HG02852 (cell line): ENCODE measurements at regions not wholly inside any gene's neighbourhood (a gene's known extent, or its start where the extent isn't known, plus 50 kb on each side); places are given as distances from the start of the nearest gene placed in this dataset.

Source experiments
- ATAC-seq: cut with Tn5 transposase; IDR thresholded peaks from one replicate; pipeline ENCODE4 v1.9.1; 2021; ENCODE audit warnings: mild to moderate bottlenecking, moderate library complexity; ENCODE audit not compliant: unreplicated experiment

DNA sequence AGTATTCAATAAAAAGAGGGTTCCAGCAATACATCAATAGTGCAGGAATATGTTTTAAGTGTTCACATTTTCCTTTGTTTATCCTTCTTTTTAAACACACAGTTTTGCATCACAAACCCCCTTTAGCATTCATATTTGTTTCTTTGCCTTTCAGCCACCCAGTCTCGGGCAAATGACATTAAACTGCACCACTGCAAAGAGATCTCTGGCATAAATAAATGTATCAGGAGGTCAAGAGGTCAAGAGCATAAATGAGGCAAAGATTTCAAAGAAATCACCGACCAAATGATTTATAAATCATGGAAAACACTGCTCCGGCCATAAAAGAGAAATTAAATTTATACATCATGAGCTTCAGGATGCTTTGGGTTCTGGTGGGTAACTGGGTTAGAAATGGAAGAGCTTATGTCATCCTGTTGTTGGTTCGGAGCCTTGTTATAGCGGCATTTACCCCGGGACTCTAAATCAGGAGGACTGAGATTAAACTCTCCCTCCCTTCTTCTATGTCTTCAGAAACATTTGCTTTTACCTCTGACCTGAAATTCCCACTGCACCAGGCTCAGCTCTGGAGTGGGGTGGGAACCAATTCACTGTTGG is 449.6 kb upstream of the CLINT1 start:
- ATAC-seq, result no peak

DNA sequence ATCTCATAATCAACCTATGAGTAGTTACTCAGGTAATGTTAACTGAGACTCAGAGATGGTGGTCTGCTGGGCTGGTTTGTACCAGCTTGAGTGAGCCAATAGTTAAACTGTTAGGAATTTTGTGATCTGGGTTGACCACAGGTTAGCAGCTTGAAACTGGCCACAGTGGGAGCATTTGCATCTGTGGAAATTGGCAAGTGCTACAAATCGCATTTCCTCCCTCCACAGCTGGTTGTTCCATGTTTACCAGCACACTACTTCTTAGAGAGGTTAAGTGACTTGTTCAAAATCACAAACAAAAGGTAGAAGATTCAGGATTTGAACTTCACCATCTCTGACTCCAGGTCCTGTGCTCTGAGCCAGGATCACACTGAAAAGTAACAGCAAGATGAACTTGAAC is 446.9 kb upstream of the CLINT1 start:
- no peak for ATAC-seq

DNA sequence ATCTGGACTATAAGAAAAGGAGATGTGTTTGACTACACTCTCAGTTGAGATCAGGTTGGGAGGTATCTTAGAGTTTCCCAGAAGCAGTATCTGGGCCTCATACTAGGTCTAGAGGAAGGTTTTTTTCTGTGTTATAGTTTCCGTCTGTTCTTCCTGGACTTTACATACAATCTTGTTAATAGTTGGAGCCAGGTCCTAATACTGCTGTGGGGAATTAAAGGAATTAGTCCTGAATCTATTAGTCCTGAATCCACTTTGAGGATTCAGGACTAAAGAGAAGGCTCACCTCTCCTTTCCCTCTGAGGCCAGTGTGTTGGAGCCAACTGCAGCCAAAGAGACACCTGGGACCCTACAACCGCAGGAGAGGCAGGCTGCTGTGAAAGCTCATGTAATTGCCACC is 445.7 kb upstream of the CLINT1 start:
- ATAC-seq, result no peak

DNA sequence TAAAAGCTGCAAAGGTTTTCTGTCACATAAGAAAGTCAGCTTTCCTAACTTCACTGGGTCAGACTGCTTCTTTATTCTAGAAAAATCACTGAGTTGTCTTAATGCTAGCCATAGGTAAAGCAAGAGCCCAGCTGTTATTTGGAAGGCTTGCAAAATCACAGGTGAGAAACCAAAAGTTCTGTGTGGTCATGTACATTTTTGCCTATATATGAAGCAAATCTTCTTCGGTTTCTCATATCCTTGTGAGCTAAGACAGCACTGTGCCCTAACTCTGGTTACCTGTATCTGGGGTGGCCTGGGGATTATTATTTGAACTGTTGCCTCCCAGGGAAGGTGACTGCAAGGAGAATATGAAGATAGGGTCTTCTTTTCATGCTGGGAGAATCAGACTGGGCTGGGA is 444.9 kb upstream of the CLINT1 start:
- no peak for ATAC-seq

DNA sequence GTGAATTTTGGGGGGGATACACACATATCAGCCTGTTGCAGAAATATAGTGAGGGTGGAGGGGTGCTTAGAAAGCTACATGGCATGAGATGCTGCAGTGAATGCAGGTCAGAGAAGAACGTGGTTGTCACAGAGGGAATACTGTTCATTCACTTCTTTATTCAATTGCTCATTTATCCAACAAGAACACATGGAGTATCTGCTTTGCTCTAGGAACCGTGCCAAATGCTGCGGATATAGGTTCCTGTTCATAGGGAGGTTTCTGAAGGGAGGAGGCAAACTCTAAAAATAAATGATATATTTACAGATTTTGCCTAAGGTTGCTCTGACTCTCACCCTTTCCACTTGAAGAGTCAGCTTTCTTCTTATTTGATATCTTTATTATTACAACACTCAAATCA is 444.3 kb upstream of the CLINT1 start:
- no peak for ATAC-seq

DNA sequence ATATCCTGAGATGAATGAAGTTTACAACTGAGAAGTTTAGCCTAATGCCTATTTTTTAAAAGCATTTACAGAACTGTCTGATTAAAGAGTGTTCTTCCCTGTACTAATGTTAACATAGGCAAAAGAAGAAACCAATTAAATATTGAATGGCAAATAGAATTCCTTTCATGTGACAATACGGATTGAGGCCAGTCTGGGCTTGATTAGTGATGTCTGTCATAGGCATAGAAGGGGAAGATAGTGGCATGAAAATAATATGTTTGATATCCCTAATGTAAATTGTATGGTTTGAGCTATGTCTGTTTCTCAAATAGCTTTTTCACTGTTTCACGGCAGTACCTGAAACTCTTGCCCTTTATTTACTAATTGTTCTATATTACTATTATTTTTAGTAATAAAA is 443.1 kb upstream of the CLINT1 start:
- no peak for ATAC-seq

DNA sequence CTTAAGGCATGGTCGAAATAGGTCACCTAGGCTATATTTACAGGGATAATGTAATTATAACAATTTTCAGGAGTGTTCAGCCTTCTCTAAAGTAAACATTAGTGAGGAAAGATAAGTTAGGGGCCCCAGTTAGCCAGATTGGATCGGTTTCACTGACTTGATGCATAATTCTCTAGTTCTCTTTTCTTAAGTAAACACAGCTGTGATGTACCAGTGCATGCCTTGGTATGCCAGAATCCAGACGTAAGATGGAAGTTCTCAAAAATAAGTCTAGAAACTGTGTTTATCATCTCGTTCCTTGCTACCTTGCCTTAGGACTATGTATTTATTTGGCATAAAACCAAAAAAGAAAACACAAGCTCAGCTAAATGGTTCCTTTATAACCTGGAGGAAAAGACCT is 442.2 kb upstream of the CLINT1 start:
- no peak for ATAC-seq

DNA sequence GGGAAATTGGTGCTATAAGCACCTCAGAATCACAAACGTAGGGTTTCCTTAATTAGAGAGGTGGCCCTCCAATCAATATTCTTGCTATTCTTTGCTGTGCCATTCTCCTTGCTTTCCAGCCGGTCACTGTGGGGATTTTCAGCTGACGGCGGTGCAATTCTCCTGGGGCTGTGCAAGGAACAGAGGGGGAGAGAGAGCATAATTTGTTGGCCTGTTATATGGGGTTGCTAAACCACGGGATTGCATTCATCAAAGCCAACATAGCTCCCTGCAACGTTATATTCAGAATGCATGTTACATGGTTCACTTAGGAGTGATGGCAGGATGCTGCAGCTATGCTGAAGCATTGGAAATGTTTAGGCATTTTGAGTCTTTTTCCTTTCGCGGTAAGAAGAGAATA is 441.3 kb upstream of the CLINT1 start:
- no peak for ATAC-seq

DNA sequence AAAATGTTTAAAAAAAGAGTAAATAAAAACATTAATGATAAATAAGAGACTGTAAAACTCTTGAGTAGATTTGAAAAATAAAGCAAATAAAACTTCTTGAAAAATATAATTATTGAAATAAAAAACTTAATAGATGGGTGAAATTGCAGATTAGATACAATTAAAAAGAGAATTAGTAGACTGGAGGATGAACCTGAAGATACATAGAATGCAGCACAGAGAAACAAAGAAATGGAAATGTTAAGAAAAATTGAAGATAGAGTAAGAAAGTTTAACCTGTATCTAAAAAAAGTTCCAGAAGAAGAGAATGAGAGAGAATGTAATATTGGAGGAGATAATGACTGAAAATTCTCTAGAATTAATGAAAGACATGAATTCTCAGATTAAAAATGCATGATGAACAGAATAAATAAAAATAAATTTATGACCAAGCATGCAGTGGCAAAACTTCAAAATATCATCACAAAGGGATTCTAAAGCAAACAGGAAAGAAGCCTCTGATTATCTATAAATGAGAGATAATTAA is 438.1 kb upstream of the CLINT1 start:
- ATAC-seq, result no peak

DNA sequence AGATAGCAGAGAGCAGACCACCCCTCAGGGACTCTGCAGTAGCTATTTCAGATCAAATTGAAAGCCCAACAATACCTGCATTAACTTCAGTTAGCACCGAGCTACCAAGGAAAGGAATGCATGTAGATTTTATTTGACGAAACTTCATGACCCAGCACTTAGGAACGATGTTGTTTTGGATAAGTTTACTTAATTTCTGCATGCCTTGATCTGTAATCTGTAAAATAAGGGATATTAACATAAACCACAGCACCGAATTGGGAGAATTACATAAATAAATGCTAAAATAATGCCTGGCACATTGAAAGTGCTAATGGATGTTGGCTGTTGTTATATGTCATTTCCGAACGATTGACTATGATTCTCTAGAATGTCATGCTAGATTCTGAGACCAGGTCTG is 435.8 kb upstream of the CLINT1 start:
- ATAC-seq, result no peak

DNA sequence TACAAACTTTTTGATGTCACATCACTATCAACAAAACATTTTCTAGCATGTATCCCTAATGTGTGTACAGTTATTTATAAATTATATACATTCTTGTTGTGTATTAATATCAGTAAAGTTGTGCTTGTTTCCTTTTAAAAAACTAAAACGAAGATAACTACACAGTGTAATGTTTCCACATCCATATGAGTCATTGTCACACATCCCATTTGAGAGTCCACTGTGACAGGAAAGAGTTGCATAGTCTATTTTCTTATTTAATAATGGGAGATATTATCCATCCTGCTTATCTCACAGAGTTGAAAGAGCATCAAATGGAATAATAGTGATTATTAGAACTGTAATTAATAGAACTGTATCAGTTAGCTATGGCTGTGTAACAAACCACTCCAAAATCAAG is 434.0 kb upstream of the CLINT1 start:
- no peak for ATAC-seq

DNA sequence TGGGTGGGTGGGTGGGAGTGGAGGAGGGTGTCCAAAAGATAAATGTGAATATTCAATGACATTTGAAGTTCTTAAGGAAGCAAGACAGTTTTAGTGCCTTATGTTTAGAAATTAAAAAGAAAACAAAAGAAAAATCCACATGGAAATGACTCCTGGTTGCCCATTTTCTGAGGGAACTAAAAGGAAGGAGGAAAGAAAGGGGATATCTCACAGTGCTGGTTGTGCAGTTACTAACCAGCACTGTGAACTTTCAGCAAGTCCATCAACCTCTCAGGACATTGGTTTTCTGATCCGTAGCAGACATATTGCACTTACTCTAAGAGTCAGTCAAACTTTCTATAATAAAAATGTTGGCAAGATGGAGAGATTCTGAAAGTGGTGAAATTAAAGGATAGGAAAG is 431.0 kb upstream of the CLINT1 start:
- no peak for ATAC-seq

DNA sequence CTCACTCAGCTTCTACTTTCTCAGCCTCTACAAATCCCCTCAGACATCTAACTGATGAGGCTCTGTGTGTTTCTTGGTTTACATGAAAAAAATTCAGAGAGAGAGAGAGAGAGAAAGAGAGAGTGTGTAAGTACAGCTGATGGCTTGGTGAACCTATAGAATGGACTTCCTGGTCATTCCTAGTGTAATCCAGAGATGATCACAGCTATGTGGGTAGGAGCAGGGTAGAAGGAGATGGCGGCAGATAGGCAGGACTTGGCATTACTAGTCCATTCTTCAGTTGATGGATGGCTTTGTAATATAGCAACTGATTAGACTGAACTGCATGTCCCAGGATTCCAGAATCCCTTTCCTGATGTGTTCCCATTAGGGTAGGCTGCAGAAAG is 429.3 kb upstream of the CLINT1 start:
- ATAC-seq, result no peak

DNA sequence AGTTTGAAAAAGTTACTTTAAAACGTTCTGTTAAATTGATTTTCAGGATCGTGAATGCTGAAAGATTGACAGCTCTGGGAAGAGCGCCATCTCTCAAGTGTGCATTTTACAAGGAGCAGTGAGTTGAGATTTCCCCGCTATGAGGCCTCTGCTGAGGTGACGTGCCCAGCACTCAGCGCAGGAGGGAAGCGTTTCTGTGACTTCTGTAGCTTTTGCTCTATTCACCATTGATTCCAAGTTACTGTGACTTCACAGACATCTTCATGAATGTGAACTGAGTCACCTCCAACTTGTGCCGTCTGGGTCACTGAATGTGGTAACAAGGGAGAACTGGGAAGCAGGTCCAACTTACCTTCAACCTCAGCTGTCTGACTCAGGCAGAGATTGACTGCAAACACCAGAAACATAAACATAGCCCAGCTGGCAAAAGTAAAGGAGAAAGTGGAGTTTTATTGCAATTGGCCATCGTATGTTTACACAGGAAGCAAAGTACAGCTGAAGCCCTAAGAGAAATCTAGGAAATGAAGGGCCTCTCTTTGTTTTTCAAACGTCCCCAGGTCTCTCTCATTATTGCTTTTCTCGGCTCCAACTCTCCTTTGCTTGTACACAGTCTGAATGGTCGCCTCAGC is 428.8 kb upstream of the CLINT1 start:
- no peak for ATAC-seq

DNA sequence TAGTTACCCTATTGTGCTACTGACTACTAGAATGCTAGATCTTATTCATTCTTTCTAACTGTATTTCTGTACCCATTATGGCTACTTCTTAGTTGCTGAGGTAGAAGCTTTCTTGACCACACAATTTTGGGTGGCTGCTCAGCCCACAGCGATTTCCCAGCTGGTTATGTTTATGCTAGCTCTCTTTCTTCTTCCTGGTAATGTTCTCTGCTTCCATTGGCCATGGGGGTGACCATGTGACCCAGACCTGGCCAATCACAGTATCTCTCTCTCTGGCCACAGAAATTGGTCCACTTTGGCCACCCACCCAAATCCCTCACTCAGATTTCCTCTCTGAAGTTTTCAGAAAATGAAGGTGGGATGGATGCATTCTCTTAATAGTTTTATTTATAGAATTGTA is 427.9 kb upstream of the CLINT1 start:
- ATAC-seq, result no peak

DNA sequence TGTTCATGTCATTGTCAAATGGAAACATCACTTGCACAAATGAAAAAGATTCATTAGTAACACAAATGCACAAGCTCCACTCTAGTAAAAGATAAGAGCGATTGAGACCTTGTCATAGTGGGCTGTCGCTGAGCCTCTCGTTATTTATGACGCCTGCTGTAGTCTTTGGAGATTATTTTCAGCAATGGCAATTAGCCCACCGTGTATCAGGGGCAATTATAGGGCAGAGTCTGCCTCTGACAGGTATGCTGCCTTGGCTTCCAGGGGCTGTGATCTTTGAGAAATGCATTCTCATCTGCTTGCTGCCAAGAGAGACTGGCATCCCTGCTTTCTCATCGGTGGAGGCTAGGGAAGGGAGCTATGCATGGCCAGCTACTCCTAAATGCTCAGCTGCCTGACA is 426.8 kb upstream of the CLINT1 start:
- no peak for ATAC-seq

DNA sequence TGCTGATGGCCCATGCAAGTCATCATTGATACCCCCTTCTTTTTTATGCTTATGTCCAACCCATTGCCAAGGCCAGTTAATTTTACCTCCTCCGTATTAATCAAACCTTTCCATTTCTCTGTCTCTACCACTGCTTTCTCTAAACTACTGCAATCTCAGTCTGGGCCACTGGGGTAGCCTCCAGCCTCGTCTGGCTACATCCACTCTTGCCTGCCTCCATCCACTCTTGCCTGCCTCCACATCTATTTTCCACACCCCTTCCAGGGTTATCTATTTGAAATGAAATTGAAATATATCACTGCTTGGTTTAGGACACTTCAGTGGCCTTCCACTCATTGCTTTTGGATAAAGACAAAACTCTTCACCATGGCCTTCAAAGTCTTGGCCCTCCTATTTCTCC is 425.3 kb upstream of the CLINT1 start:
- no peak for ATAC-seq

DNA sequence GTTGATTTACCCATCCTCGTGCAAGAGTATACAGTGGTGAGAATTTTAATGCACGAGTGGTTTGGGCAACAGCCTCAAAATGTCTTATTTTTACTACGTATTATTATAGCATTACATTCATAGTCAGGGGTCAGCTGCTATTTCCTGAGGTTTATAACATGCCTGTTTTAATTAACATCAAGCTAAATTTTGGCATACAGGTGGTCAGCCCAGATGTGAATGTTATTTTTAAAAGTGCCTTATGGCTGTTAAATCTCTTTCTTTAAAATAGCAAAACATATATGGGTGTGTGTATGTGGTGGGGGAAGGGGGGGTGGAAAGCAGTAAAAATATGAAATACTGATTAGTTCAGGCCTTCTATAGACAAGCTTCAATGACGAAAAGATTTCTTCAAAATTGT is 424.5 kb upstream of the CLINT1 start:
- no peak for ATAC-seq

DNA sequence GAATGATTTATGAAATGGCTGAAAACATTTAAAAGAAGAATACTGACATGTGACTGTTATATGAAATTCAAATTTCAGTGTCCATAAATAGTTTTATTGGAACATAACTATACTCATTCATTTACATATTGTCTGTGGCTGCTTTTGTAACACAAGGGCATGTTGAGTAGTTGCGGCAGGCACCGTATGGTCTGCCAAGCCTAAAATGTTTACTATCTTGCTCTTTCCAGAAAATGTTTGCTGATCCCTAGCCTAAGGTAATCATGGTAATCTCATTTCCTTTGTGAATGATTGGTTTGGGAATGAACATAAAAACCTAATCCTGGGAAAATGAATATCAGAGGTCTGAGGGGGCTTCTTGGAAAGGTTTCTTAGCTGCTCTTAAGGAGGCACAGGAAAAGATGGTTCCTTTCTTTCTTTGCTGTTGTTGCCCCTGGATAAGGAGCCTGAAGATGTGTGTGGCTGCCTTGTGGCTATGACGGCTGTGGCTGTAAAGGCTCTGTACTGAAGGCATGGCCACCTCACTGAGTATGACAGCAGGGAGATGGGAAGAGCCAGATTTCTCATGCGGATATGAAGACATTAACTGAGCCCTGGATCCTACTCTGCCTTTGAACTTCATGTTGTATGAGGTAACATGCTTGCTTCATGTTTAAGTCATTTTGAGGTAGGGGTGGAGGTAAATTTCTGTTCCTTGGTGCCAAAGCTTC is 419.4 kb upstream of the CLINT1 start:
- ATAC-seq, result no peak

DNA sequence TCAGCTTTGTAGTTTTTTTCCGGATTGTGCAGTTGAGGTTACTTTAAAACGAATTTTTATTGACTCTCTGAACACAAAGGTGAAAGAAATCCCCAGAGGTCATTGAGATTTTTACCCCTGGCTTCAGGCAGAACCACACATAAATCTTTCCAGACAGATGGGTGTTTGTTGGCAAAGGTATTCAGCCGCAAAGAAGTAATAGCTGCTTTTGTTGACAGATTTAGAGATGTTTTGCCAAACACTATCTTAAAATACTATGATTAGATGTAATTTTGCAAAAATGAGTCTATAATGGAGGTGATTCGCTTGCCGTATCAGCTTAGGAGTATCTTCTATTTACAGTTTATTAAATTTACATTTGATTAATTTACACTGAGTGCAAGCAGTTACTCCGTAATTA is 418.3 kb upstream of the CLINT1 start:
- no peak for ATAC-seq

DNA sequence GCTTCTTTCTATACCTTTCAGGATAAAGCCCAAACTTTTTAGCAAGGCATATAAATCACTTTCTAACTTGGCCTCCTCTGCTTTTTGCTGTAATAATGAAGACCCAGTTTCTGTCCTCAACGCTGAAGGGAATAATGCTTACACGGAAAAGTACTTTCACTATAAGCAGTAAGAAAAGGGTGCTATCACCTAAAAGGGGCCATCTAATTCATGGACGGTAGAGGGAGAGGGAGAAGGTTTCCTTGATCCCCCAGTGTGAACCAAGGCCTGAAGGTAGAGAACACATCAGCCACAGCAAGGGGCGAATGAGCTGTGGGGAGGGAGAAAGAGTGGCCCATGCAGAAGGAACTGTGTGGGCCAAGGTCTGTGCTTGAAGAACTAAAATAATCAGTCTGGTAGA is 417.7 kb upstream of the CLINT1 start:
- ATAC-seq, result no peak

DNA sequence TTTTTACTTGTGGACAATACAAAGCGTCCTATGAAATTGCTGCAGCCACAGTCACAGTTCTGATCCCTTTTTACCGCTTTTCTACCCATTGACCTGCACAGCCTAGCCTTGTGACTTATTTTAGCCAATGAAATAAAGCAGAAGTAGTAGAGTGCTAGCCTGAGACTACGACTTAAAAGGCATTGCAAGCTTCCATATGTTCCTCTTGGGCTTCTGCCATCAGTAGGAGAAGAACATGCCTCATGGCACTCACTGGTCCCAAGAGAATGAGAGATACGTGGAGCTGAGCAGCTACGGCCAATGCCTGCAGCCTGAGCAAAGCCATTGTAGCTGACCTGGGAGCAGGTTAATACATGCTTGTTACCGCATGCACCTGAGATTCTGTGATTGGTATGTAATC is 416.6 kb upstream of the CLINT1 start:
- no peak for ATAC-seq
